Endothelial cell of umbilical vein (primary cell): ENCODE measurements at regions not wholly inside any gene's neighbourhood (a gene's known extent, or its start where the extent isn't known, plus 50 kb on each side); places are given as distances from the start of the nearest gene placed in this dataset.

Experiments used
- CTCF ChIP-seq, 2 donors: IDR thresholded peaks; 1 replicate in 1 of 2; 2 replicates in 1 of 2; pipeline ENCODE4 v1.5.1; 2011; ENCODE audit warnings: low read length in 2 of 2, mild to moderate bottlenecking in 2 of 2, moderate library complexity in 2 of 2, control low read depth in 1 of 2, inconsistent platforms in 1 of 2, low read depth in 1 of 2; ENCODE audit not compliant: insufficient read depth in 1 of 2; ENCODE audit errors: extremely low read depth in 1 of 2
- EZH2 ChIP-seq: IDR thresholded peaks from 2 replicates; pipeline ENCODE4 v1.6.1; 2012; ENCODE audit warnings: borderline replicate concordance, low read depth, mild to moderate bottlenecking, moderate library complexity, low read length, inconsistent platforms; ENCODE audit not compliant: severe bottlenecking
- FOS ChIP-seq: IDR thresholded peaks from 2 replicates; pipeline ENCODE4 v1.6.1; 2011; ENCODE audit warnings: mild to moderate bottlenecking, low read length, moderate library complexity, borderline replicate concordance; ENCODE audit not compliant: insufficient read depth
- JUN ChIP-seq: IDR thresholded peaks from 2 replicates; pipeline ENCODE4 v1.6.1; 2011; ENCODE audit warnings: borderline replicate concordance, low read depth; ENCODE audit not compliant: insufficient read length, insufficient read depth
- MYC ChIP-seq: IDR thresholded peaks from one replicate; pipeline ENCODE4 v1.6.1; 2011; ENCODE audit warnings: mild to moderate bottlenecking, low read depth, low read length
- POLR2A ChIP-seq: IDR thresholded peaks from 2 replicates; pipeline ENCODE4 v1.6.1; 2012; ENCODE audit warnings: low read depth, mild to moderate bottlenecking, control low read depth, low read length
- POLR2AphosphoS5 ChIP-seq: IDR thresholded peaks from 2 replicates; pipeline ENCODE4 v1.6.1; 2012; ENCODE audit warnings: low read depth, mild to moderate bottlenecking, control low read depth, low read length, moderate library complexity; ENCODE audit not compliant: insufficient read depth

DNA sequence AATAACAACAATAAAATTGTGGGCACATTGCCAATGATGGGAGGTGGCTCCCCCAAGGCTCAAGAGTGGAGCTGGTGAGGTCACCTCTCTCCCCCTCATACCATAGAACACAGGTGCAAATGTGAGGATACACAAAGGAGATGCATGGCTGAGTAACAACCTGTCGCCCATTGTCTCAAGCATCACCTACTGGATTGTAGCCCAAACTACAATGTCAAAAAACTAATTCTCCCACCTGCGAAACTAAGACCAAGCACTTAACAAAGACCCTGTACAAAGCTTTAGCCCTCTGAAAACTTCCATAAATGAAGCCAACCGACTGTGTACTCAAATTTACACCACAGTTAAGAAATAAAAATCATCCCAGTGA is 50.4 kb upstream of the IGSF11 start:
- no peak for TF ChIP-seq POLR2A
- no peak for TF ChIP-seq CTCF (IDR thresholded peaks at IDR 0.05; ENCODE audit: extremely low read depth in 1 of 2, insufficient read depth in 1 of 2, low read depth in 1 of 2, low read length in 2 of 2)
- TF ChIP-seq FOS: no peak
- TF ChIP-seq MYC: no peak
- no peak for TF ChIP-seq POLR2AphosphoS5
- no peak for TF ChIP-seq JUN
- no peak for TF ChIP-seq EZH2
